NCI-H2171 treated with DMSO at 0.1 percent for 48 hours (cell line): ENCODE measurements at regions not wholly inside any gene's neighbourhood (a gene's known extent, or its start where the extent isn't known, plus 50 kb on each side); places are given as distances from the start of the nearest gene placed in this dataset.
A peak's percentile ranks its signal among the peaks of the same experiment; 100 is the strongest.
"Not testable (repeated sequence)": the region's sequence is repeated elsewhere in the genome, so short reads cannot be mapped to it uniquely, and the experiment has no call there.

ENCODE experiments used
- DNase-seq: peaks from one replicate; lab custom pipeline; 2025; lab: John Stamatoyannopoulos, UW

- no peak for DNase-seq
These were observed 154.4 kb upstream of the EPB41L4A start for GRCh38 chr5:112573441-112573840.

GRCh38 chr5:112574536-112574935 lies 155.5 kb upstream of the EPB41L4A start:
- no peak for DNase-seq

DNA sequence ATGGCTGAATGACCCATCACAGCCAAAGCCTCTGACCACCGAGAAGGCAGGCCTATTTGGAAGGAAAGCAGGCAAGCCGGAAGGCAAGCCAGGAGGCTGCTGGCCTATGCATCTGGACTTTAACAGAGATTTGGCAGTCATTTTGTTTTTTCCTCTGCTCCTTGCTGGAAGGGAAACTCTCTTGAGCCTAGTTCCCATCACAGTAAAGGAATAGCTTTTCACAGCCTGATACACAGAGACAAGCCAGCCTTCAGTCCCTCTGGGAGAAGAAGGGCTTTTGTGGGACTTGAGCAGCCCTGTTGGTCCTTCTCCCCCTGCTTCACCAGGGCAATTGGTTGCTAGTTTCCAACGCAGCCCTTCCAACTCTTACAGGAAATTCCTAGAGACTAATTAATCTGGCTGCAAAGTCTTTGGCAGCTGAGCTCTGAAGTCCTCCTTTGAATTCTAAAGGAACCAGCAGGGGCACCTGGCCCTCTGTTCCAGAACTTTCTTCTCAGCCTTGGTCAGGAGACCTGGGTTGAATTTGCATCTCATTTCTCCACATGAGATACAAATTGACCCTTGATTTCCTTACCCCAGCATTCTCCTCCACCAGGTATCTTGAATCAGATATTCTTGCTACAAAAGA lies 157.3 kb upstream of the EPB41L4A start:
- DNase-seq = no peak

DNA sequence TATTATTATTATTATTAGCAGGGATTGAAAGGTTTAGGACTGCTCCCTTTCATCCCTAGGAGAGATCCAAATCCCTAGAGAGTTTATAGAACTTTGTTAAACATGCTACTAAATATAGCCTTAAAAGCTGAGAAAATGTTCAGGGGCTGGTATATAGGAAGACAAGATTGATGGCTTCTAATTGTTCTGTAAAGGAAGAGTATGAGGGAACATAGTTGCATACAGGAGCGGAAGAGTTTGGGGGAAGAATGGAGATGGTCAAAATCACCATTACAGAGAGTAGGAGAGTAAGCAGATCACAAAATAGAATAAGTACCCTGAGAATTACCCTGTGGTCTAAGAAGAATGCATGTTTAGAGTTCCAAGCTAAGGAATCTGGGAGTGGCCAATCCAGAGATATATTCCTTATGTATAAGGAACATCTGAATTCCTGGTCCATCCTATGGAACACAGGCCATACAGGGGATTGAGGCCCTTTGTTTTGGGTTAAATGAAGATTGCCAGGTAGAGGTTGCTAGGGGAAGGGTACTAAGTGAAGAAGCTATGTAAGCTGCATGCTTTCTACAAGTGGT lies 158.0 kb upstream of the APC start:
- no peak for DNase-seq

DNA sequence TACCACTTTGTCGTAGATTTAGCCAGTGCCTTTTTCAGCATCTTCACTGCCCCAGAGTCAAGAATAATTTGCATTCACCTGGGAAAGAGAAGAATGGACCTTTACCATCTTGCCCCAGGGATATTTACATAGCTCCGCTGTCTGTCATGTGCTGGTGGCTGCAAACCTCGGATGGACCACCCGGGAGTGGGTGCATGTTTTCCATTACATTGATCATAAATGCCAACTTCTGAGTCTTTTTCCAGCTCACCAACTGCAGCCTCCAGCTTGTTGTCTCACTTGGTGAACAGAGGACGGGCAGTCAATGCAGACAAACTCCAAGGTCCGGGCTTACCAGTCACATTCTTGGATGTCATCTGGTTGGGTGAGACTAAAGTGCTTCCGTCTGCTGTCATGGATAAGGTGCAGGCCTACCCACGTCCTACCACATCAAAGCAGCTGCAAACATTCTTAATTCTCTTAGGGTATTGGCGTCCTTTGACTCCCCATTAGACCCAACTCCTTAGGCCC lies 155.8 kb upstream of the APC start:
- DNase-seq = no peak

GRCh38 chr5:112583166-112583565 lies 154.5 kb upstream of the APC start:
- no peak for DNase-seq

- no peak for DNase-seq
These were observed 152.9 kb upstream of the APC start for GRCh38 chr5:112584781-112585180.

- no peak for DNase-seq
These were observed 151.1 kb upstream of the APC start for GRCh38 chr5:112586596-112587062.

DNA sequence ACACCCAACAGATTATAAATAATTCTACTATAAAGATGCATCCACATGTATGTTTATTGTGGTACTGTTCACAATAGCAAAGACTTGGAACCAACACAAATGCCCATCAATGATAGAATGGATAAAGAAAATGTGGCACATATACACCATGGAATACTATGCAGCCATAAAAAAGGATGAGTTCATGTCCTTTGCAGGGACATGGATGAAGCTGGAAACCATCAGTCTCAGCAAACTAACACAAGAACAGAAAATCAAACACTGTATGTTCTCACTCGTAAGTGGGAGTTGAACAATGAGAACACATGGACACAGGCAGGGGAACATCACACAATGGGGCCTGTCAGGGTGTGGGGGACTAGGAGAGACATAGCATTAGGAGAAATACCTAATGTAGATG lies 146.8 kb upstream of the APC start:
- not testable (repeated sequence) for DNase-seq

- DNase-seq = peak; percentile 18
These were observed 143.4 kb upstream of the APC start for GRCh38 chr5:112594095-112594850.

DNA sequence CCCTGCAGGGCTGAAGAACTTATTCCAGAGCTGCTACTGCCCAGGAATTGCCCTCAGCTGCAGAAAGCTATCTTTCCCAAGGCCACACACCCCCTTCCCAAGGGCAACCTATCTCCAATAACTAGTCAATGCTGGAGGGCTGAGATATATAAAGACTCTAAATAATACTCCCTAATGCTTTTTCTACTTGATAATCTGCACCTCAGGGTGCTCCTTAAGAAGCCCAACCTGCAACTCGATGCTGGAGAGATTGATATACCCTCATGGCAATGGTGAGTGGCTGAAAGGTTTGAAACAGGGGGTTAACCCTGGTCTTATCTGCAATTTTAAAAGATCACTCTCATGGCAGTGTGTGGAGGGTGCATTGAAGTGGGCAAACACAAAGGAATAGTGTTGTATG lies 142.7 kb upstream of the APC start:
- DNase-seq = no peak

DNA sequence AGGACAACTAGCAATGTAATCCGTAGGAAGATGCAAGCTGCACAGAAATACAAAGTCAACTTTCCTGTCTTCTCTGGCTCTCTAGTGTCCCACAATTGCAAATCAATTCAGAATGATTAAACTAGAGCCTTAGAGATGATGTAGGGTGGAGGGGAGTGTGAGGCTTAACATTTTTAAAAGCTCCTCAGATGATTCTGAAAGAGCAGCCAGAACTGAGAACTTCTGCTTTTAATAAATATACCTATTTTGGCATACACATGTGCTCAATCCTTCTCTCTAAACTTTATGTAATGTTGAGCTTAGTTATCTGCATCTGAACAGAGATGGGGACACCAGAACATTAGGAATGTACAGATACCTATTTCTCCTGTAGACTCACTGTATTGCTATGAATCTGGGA lies 139.9 kb upstream of the APC start:
- no peak for DNase-seq

GRCh38 chr5:112600510-112600909 lies 137.2 kb upstream of the APC start:
- DNase-seq = not testable (repeated sequence)

GRCh38 chr5:112604732-112605630 lies 132.7 kb upstream of the APC start:
- DNase-seq = no peak

DNA sequence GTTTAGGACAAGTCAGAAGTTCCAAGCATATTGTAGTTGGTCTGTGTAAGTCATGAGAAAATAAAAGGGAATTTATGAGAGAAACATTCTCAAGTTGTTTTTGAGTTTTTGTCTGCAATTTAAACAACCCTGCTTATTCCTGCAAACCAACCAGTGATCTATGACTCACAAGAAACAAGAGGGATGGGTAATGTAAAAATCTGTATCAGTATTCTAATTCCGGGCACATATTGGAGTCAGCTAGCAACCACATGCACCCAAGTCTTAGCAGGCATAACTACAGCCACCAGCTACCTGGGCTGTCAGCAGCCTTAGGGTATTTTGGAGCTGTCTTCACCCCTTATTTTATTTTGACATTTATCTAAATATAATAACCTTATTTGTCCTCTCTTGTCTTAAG lies 128.7 kb upstream of the APC start:
- DNase-seq = no peak

GRCh38 chr5:112612663-112613062 lies 125.0 kb upstream of the APC start:
- no peak for DNase-seq

DNA sequence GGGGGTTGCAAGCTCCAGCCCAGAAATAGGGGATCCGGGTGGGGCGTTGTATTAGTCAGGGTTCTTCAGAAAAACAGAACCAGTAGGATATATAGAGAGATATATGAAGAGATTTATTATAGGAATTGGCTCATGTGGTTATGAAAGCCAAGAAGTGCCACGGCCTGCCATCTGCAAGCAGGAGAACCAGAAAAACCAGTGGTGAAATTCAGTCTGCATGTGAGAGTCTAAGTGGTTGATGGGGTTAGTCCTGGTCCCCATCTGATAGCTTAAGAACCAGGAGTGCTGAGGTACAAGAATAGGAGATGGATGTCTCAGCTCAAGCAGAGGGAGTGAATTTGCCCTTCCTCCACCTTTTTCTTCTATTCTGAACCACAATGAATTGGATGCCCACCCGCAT lies 123.4 kb upstream of the APC start:
- no peak for DNase-seq

GRCh38 chr5:112614986-112615385 lies 122.7 kb upstream of the APC start:
- no peak for DNase-seq

DNA sequence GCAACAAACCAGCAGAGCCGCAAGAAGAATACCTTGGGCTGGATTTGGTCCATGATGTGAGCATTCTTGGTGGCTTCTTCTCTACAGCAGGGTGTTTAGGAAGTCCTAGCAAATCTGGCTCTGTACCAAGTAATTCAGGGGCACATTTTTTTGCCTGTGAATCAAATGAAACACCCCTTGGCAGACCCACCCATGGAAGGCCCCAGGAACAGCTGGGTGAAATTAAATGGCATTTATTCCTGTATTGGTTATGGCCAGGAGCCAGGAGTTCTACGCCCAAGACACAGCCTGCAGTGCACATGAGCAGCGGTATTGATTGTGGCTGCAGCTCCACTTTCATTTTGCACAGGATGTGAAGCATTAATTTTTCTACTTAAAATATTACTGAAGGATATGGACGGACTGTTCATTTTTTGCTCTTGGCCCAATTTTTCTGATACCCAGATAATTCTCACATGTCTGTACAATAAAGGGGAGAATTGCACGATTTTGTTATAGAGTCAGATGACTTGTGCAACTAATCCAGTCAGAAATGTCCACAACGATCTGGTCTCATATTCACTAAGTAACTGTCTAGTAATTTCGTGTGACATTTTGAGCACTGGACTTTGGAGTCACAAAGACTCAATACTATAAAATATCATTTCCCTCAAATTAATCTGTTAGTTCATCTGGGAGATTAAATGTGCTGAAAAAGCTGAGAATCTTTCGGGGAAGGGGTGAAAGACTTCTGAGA lies 120.7 kb upstream of the APC start:
- peak; percentile 61 for DNase-seq

GRCh38 chr5:112625246-112625645 lies 112.4 kb upstream of the APC start:
- DNase-seq = no peak

GRCh38 chr5:112625689-112626438 lies 111.8 kb upstream of the APC start:
- peak; percentile 36 for DNase-seq
